ENCODE measurements at regions not wholly inside any gene's neighbourhood (a gene's known extent, or its start where the extent isn't known, plus 50 kb on each side); places are given as distances from the start of the nearest gene placed in this dataset.
"Not testable (repeated sequence)": the region's sequence is repeated elsewhere in the genome, so short reads cannot be mapped to it uniquely, and the experiment has no call there.

GRCh38 chr12:108441549-108441948 lies 73.5 kb upstream of the FICD start:
- ATAC-seq (no peak), DNase-seq (no peak)
- H3K36me3 Mint-ChIP-seq, result no peaks in the 10 kb centered on the region
- H3K27me3 Mint-ChIP-seq, result peaks cover 9% of the 10 kb centered on the region
- no peaks in the 10 kb centered on the region for H3K9me3 Mint-ChIP-seq (ENCODE audit: low read depth)
- CTCF ChIA-PET, result no interaction called here
- no peak overlapping the region for H3K27ac Mint-ChIP-seq
- H3K4me1 Mint-ChIP-seq, result no peaks in the 10 kb centered on the region
- no peak overlapping the region for H3K4me3 Mint-ChIP-seq

GRCh38 chr12:108440736-108441135 lies 74.3 kb upstream of the FICD start:
- CTCF ChIA-PET, result no interaction called here
- ATAC-seq (no peak), DNase-seq (no peak)
- Mint-ChIP-seq H3K27ac (no peak overlapping the region), H3K4me3 (no peak overlapping the region), H3K4me1 (no peaks in the 10 kb centered on the region), H3K36me3 (no peaks in the 10 kb centered on the region), H3K9me3 (ENCODE audit: low read depth) (no peaks in the 10 kb centered on the region), H3K27me3 (peaks cover 9% of the 10 kb centered on the region)

- no peak for DNase-seq
- CTCF ChIA-PET, result no interaction called here
- ATAC-seq, result no peak
- H3K36me3 Mint-ChIP-seq, result no peaks in the 10 kb centered on the region
- H3K4me3 Mint-ChIP-seq, result no peak overlapping the region
- no peaks in the 10 kb centered on the region for H3K9me3 Mint-ChIP-seq (ENCODE audit: low read depth)
- no peak overlapping the region for H3K27ac Mint-ChIP-seq
- H3K27me3 Mint-ChIP-seq, result peaks cover 7% of the 10 kb centered on the region
- H3K4me1 Mint-ChIP-seq, result no peaks in the 10 kb centered on the region
Observed at GRCh38 chr12:108438667-108439066, 76.4 kb upstream of the FICD start.

GRCh38 chr12:108432423-108433121 lies 82.5 kb upstream of the FICD start:
- ATAC-seq (no peak), DNase-seq (no peak)
- CTCF ChIA-PET, result no interaction called here
- H3K27ac Mint-ChIP-seq, result no peak overlapping the region
- no peaks in the 10 kb centered on the region for H3K9me3 Mint-ChIP-seq (ENCODE audit: low read depth)
- no peaks in the 10 kb centered on the region for H3K27me3 Mint-ChIP-seq
- H3K4me3 Mint-ChIP-seq, result no peak overlapping the region
- H3K4me1 Mint-ChIP-seq, result no peaks in the 10 kb centered on the region
- H3K36me3 Mint-ChIP-seq, result no peaks in the 10 kb centered on the region

GRCh38 chr12:108430926-108431325 lies 84.2 kb upstream of the FICD start:
- Mint-ChIP-seq H3K36me3 (no peaks in the 10 kb centered on the region), H3K27ac (no peak overlapping the region), H3K4me1 (no peaks in the 10 kb centered on the region), H3K4me3 (no peak overlapping the region), H3K9me3 (ENCODE audit: low read depth) (no peaks in the 10 kb centered on the region), H3K27me3 (no peaks in the 10 kb centered on the region)
- DNase-seq (no peak), ATAC-seq (no peak)
- CTCF ChIA-PET, result no interaction called here

GRCh38 chr12:108430245-108430644 lies 84.8 kb upstream of the FICD start:
- Mint-ChIP-seq H3K27ac (no peak overlapping the region), H3K4me3 (no peak overlapping the region), H3K27me3 (no peaks in the 10 kb centered on the region), H3K4me1 (no peaks in the 10 kb centered on the region), H3K9me3 (ENCODE audit: low read depth) (no peaks in the 10 kb centered on the region), H3K36me3 (no peaks in the 10 kb centered on the region)
- no peak for DNase-seq
- ATAC-seq, result no peak
- CTCF ChIA-PET, result no interaction called here

GRCh38 chr12:108425238-108425795 lies 86.2 kb upstream of the CMKLR1 start:
- ATAC-seq (no peak), DNase-seq (no peak)
- Mint-ChIP-seq H3K27ac (no peak overlapping the region), H3K27me3 (no peaks in the 10 kb centered on the region), H3K4me1 (no peaks in the 10 kb centered on the region), H3K4me3 (no peak overlapping the region), H3K9me3 (ENCODE audit: low read depth) (no peaks in the 10 kb centered on the region), H3K36me3 (no peaks in the 10 kb centered on the region)
- CTCF ChIA-PET, result no interaction called here

GRCh38 chr12:108424816-108425215 lies 85.7 kb upstream of the CMKLR1 start:
- no peak overlapping the region for H3K27ac Mint-ChIP-seq
- H3K9me3 Mint-ChIP-seq (ENCODE audit: low read depth), result no peaks in the 10 kb centered on the region
- H3K36me3 Mint-ChIP-seq, result no peaks in the 10 kb centered on the region
- DNase-seq, result no peak
- H3K4me3 Mint-ChIP-seq, result no peak overlapping the region
- CTCF ChIA-PET, result no interaction called here
- no peaks in the 10 kb centered on the region for H3K27me3 Mint-ChIP-seq
- no peaks in the 10 kb centered on the region for H3K4me1 Mint-ChIP-seq
- no peak for ATAC-seq

GRCh38 chr12:108424026-108424425 lies 84.9 kb upstream of the CMKLR1 start:
- no peak for ATAC-seq
- CTCF ChIA-PET, result no interaction called here
- H3K27me3 Mint-ChIP-seq, result no peaks in the 10 kb centered on the region
- no peak overlapping the region for H3K4me3 Mint-ChIP-seq
- no peak overlapping the region for H3K27ac Mint-ChIP-seq
- H3K36me3 Mint-ChIP-seq, result no peaks in the 10 kb centered on the region
- DNase-seq, result no peak
- no peaks in the 10 kb centered on the region for H3K4me1 Mint-ChIP-seq
- no peaks in the 10 kb centered on the region for H3K9me3 Mint-ChIP-seq (ENCODE audit: low read depth)

GRCh38 chr12:108423486-108423885 lies 84.4 kb upstream of the CMKLR1 start:
- DNase-seq, result no peak
- no peak for ATAC-seq
- CTCF ChIA-PET, result no interaction called here
- Mint-ChIP-seq H3K27me3 (no peaks in the 10 kb centered on the region), H3K36me3 (no peaks in the 10 kb centered on the region), H3K4me3 (no peak overlapping the region), H3K27ac (no peak overlapping the region), H3K4me1 (no peaks in the 10 kb centered on the region), H3K9me3 (ENCODE audit: low read depth) (no peaks in the 10 kb centered on the region)

- CTCF ChIA-PET; ATAC-seq; H3K27me3 Mint-ChIP-seq; DNase-seq; H3K4me1 Mint-ChIP-seq; H3K36me3 Mint-ChIP-seq; H3K27ac Mint-ChIP-seq; H3K4me3 Mint-ChIP-seq; H3K9me3 Mint-ChIP-seq (ENCODE audit: low read depth): not testable (repeated sequence)
Observed at GRCh38 chr12:108421082-108421481, 82.0 kb upstream of the CMKLR1 start.

GRCh38 chr12:108420421-108420820 lies 81.3 kb upstream of the CMKLR1 start:
- DNase-seq; H3K4me1 Mint-ChIP-seq; H3K27me3 Mint-ChIP-seq; H3K27ac Mint-ChIP-seq; H3K9me3 Mint-ChIP-seq (ENCODE audit: low read depth); CTCF ChIA-PET; ATAC-seq; H3K36me3 Mint-ChIP-seq; H3K4me3 Mint-ChIP-seq: not testable (repeated sequence)

GRCh38 chr12:108419949-108420348 lies 80.8 kb upstream of the CMKLR1 start:
- Mint-ChIP-seq H3K27me3 (no peaks in the 10 kb centered on the region), H3K27ac (no peak overlapping the region), H3K4me1 (no peaks in the 10 kb centered on the region), H3K9me3 (ENCODE audit: low read depth) (peaks cover 2% of the 10 kb centered on the region), H3K36me3 (no peaks in the 10 kb centered on the region), H3K4me3 (no peak overlapping the region)
- CTCF ChIA-PET, result no interaction called here
- DNase-seq (no peak), ATAC-seq (no peak)

- Mint-ChIP-seq H3K27me3 (no peaks in the 10 kb centered on the region), H3K4me1 (no peaks in the 10 kb centered on the region), H3K9me3 (ENCODE audit: low read depth) (peaks cover 2% of the 10 kb centered on the region), H3K27ac (no peak overlapping the region), H3K36me3 (no peaks in the 10 kb centered on the region), H3K4me3 (no peak overlapping the region)
- no peak for DNase-seq
- CTCF ChIA-PET, result no interaction called here
- ATAC-seq, result no peak
Observed at GRCh38 chr12:108418164-108418890, 79.2 kb upstream of the CMKLR1 start.
